PC-3 (cell line): ENCODE measurements at regions not wholly inside any gene's neighbourhood (a gene's known extent, or its start where the extent isn't known, plus 50 kb on each side); places are given as distances from the start of the nearest gene placed in this dataset.

Source experiments
- ATAC-seq: fragments of 200-7000 bp; cut with Tn5 transposase; 2 replicates; pipeline ENCODE4 v1.9.1; 2020; ENCODE audit warnings: mild to moderate bottlenecking, moderate library complexity
- BruUV-seq: library from RNA; stranded (reverse); fragments of 400-500 nt; replicated peaks from 2 replicates; lab custom pipeline; 2021; lab: Mats Ljungman, UMichigan
- CTCF ChIA-PET: fragments of 300-600 bp; sonication (Branson Sonifier 250); formaldehyde crosslinking; loops from one replicate; lab custom pipeline; 2022; ENCODE audit warnings: antibody characterized with exemption; lab: Charles Lee
- POLR2A ChIA-PET: fragments of 300-600 bp; sonication (Branson Sonifier 250); formaldehyde crosslinking; loops from one replicate; lab custom pipeline; 2022; ENCODE audit warnings: antibody characterized with exemption; ENCODE audit not compliant: unreplicated experiment; lab: Charles Lee
- DNase-seq: peaks from one replicate; pipeline ENCODE4 v3.0.0-alpha.2; 2015
- H2AFZ ChIP-seq: fragments of 300-600 bp; sonication (generic); 2 replicates; pipeline ENCODE4 v1.6.0; 2016; ENCODE audit warnings: antibody characterized with exemption, low read length
- H3F3A ChIP-seq: fragments of 300-600 bp; sonication (generic); one replicate; pipeline ENCODE4 v1.6.0; 2017; ENCODE audit warnings: antibody characterized with exemption, low read length, control low read depth, mild to moderate bottlenecking; ENCODE audit not compliant: unreplicated experiment
- H3K27ac ChIP-seq: fragments of 300-600 bp; sonication (generic); 2 replicates; pipeline ENCODE4 v1.5.1; 2016; ENCODE audit warnings: mild to moderate bottlenecking, low read length
- H3K27me3 ChIP-seq: fragments of 300-600 bp; sonication (generic); 2 replicates; pipeline ENCODE4 v1.6.1; 2016; ENCODE audit warnings: low read length, mixed read lengths
- H3K36me3 ChIP-seq: fragments of 300-600 bp; sonication (generic); 2 replicates; pipeline ENCODE4 v1.6.1; 2016; ENCODE audit warnings: low read depth, mixed run types, low read length, mixed read lengths
- H3K4me1 ChIP-seq: fragments of 300-600 bp; sonication (generic); 2 replicates; pipeline ENCODE4 v1.5.1; 2016; ENCODE audit warnings: low read length; ENCODE audit not compliant: insufficient read depth
- H3K4me2 ChIP-seq: fragments of 300-600 bp; sonication (generic); 2 replicates; pipeline ENCODE4 v1.6.0; 2016; ENCODE audit warnings: low read length
- H3K4me3 ChIP-seq: fragments of 300-600 bp; sonication (generic); 2 replicates; pipeline ENCODE4 v1.5.1; 2016; ENCODE audit warnings: mild to moderate bottlenecking, low read length, mixed read lengths
- H3K79me2 ChIP-seq: fragments of 300-600 bp; sonication (generic); 2 replicates; pipeline ENCODE4 v1.6.1; 2017; ENCODE audit warnings: low read length, mixed read lengths
- H3K9ac ChIP-seq: fragments of 300-600 bp; sonication (generic); 2 replicates; pipeline ENCODE4 v1.6.0; 2016; ENCODE audit warnings: mild to moderate bottlenecking, low read length
- H3K9me2 ChIP-seq: fragments of 300-600 bp; sonication (generic); replicated peaks from 2 replicates; pipeline ENCODE4 v1.6.1; 2016; ENCODE audit warnings: mixed run types, low read length, mixed read lengths
- H3K9me3 ChIP-seq: fragments of 300-600 bp; sonication (generic); 2 replicates; pipeline ENCODE4 v1.6.1; 2016; ENCODE audit warnings: low read length, mixed read lengths
- H4K20me1 ChIP-seq: fragments of 300-600 bp; sonication (generic); 2 replicates; pipeline ENCODE4 v1.6.1; 2016; ENCODE audit warnings: low read length, mixed read lengths
- CTCF ChIP-seq: fragments of 300-600 bp; sonication (generic); conservative IDR thresholded peaks from 2 replicates; pipeline ENCODE4 v1.5.1; 2017; ENCODE audit warnings: antibody characterized with exemption, low read depth, mild to moderate bottlenecking, low read length
- EZH2 ChIP-seq: fragments of 300-600 bp; sonication (generic); IDR thresholded peaks from one replicate; pipeline ENCODE4 v1.6.1; 2017; ENCODE audit warnings: antibody characterized with exemption, mild to moderate bottlenecking, low read length; ENCODE audit not compliant: unreplicated experiment
- EZH2phosphoT487 ChIP-seq: fragments of 300-600 bp; sonication (generic); IDR thresholded peaks from 2 replicates; pipeline ENCODE4 v1.6.1; 2018; ENCODE audit warnings: mild to moderate bottlenecking, antibody characterized with exemption, low read length, borderline replicate concordance
- intact Hi-C: fragments of 100-400 bp; cut with micrococcal nuclease; formaldehyde crosslinking; loops from 2 replicates; pipeline ENCODE4 v1.9.0; 2023

GRCh38 chr4:110305455-110305854 lies 107.0 kb upstream of the ELOVL6 start:
- ATAC-seq (no peak), DNase-seq (no peak)
- ChIA-PET CTCF (no interaction called here), POLR2A (no interaction called here)
- Histone ChIP-seq H3K27ac (no peak overlapping the region), H3K36me3 (no peaks in the 10 kb centered on the region), H3K79me2 (no peaks in the 10 kb centered on the region), H3K9ac (no peak overlapping the region), H2AFZ (no peak overlapping the region), H3K27me3 (no peaks in the 10 kb centered on the region), H4K20me1 (no peaks in the 10 kb centered on the region), H3K9me2 (no peaks in the 10 kb centered on the region), H3K4me2 (no peak overlapping the region), H3K9me3 (no peaks in the 10 kb centered on the region), H3K4me3 (no peak overlapping the region), H3F3A (no peaks in the 10 kb centered on the region), H3K4me1 (no peaks in the 10 kb centered on the region)
- no TSS peak for BruUV-seq
- TF ChIP-seq EZH2 = no peak
- no peak for TF ChIP-seq EZH2phosphoT487
- TF ChIP-seq CTCF = no peak
- intact Hi-C loops = no loop called here

DNA sequence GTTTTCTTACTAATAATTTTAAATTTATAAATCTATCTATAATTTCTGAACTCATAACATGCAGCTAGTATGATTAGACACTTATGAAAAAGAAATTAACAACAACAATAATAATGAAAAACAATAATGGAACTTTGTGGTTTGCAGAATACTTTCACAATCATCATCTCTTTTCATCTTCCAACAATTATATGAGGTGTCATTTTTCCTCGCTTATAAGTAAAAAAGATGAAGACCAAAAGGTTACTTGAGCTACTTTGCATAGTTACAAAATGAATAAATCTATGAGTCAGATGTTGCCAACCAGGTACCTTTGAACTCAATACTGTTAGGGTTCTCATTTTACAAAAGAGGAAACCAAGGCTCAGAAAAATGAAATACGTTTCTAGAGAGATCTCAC lies 98.5 kb upstream of the ELOVL6 start:
- POLR2A ChIA-PET = interaction anchor here (0.7 kb wide), 1 partner anchor 1934 kb away, joined by 3 read pairs; the partner anchor contains the start of gene AP1AR
- CTCF ChIA-PET = no interaction called here

More for the DNA sequence above, 98.5 kb upstream of the ELOVL6 start:
- H4K20me1 ChIP-seq = no peaks in the 10 kb centered on the region
- no peak overlapping the region for H3K27ac ChIP-seq
- intact Hi-C loops = no loop called here
- no peaks in the 10 kb centered on the region for H3K9me3 ChIP-seq
- no peak overlapping the region for H2AFZ ChIP-seq
- H3K4me1 ChIP-seq = peaks cover 6% of the 10 kb centered on the region
- no peak overlapping the region for H3K9ac ChIP-seq
- DNase-seq (peak; percentile 8), ATAC-seq (no peak)
- BruUV-seq = no TSS peak
- H3K4me3 ChIP-seq = no peak overlapping the region
- H3K9me2 ChIP-seq = no peaks in the 10 kb centered on the region
- H3K27me3 ChIP-seq = no peaks in the 10 kb centered on the region
- no peak for TF ChIP-seq CTCF
- TF ChIP-seq EZH2 = no peak
- no peak for TF ChIP-seq EZH2phosphoT487
- no peaks in the 10 kb centered on the region for H3K79me2 ChIP-seq
- no peaks in the 10 kb centered on the region for H3F3A ChIP-seq
- H3K4me2 ChIP-seq = peak overlapping the region; percentile 48
- H3K36me3 ChIP-seq = no peaks in the 10 kb centered on the region
